ENCODE measurements at regions not wholly inside any gene's neighbourhood (a gene's known extent, or its start where the extent isn't known, plus 50 kb on each side); places are given as distances from the start of the nearest gene placed in this dataset.

DNA sequence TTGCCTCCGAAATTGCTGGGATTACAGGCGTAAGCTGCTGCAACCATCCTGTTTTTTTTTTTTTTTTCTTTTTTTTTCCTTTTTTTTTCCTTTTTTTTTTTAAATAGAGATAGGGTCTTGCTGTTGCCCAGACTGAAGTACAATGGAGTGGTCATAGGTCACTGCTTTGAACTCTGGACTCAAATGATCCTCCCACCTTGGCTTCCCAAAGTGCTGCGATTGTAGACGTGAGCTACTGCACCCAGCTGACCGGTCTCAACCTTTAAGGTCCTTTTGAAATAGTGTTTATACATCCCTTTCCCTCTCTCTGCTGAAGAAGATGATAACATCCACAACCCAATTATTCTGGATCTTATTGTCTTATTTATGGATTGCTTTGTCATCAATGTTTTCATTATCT lies 548.7 kb downstream of the GBA3 start:
- TF ChIP-seq, protein P1, sequence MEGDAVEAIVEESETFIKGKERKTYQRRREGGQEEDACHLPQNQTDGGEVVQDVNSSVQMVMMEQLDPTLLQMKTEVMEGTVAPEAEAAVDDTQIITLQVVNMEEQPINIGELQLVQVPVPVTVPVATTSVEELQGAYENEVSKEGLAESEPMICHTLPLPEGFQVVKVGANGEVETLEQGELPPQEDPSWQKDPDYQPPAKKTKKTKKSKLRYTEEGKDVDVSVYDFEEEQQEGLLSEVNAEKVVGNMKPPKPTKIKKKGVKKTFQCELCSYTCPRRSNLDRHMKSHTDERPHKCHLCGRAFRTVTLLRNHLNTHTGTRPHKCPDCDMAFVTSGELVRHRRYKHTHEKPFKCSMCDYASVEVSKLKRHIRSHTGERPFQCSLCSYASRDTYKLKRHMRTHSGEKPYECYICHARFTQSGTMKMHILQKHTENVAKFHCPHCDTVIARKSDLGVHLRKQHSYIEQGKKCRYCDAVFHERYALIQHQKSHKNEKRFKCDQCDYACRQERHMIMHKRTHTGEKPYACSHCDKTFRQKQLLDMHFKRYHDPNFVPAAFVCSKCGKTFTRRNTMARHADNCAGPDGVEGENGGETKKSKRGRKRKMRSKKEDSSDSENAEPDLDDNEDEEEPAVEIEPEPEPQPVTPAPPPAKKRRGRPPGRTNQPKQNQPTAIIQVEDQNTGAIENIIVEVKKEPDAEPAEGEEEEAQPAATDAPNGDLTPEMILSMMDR (conservative IDR thresholded peaks at IDR 0.05 in 1 of 2, IDR thresholded peaks at IDR 0.05 in 1 of 2; ENCODE audit: low read depth in 1 of 2, low read length in 2 of 2) = no peak
- TF ChIP-seq EZH2 (IDR thresholded peaks at IDR 0.05; ENCODE audit: low read length, missing control alignments) = no peak

All from fibroblast of lung (primary cell).